Neural progenitor cell (in vitro differentiated cells): ENCODE measurements at regions not wholly inside any gene's neighbourhood (a gene's known extent, or its start where the extent isn't known, plus 50 kb on each side); places are given as distances from the start of the nearest gene placed in this dataset.
A peak's percentile ranks its signal among the peaks of the same experiment; 100 is the strongest.

Experiments used
- DNase-seq: peaks from one replicate; pipeline ENCODE4 v3.0.0-alpha.2; 2016; ENCODE audit warnings: low spot score
- H2AFZ ChIP-seq: fragments of 200-600 bp; sonication (generic); replicated peaks from 2 replicates; pipeline ENCODE4 v1.6.1; 2016; ENCODE audit warnings: antibody characterized with exemption
- H3F3A ChIP-seq: fragments of 200-600 bp; sonication (generic); 2 replicates; pipeline ENCODE4 v1.6.1; 2016; ENCODE audit warnings: antibody characterized with exemption, low read depth
- H3K27ac ChIP-seq: fragments of 200-600 bp; sonication (generic); 2 replicates; pipeline ENCODE4 v1.5.1; 2016; ENCODE audit warnings: mild to moderate bottlenecking
- H3K27me3 ChIP-seq: fragments of 200-600 bp; sonication (generic); 2 replicates; pipeline ENCODE4 v1.6.1; 2016; ENCODE audit warnings: mild to moderate bottlenecking, moderate library complexity
- H3K36me3 ChIP-seq: fragments of 200-600 bp; sonication (generic); 2 replicates; pipeline ENCODE4 v1.5.1; 2016
- H3K4me1 ChIP-seq: fragments of 200-600 bp; sonication (generic); 2 replicates; pipeline ENCODE4 v1.6.1; 2016; ENCODE audit warnings: mixed run types
- H3K4me2 ChIP-seq: fragments of 200-600 bp; sonication (generic); 2 replicates; pipeline ENCODE4 v1.6.1; 2016
- H3K4me3 ChIP-seq: fragments of 200-600 bp; sonication (generic); 2 replicates; pipeline ENCODE4 v1.5.1; 2016
- H3K79me2 ChIP-seq: fragments of 200-600 bp; sonication (generic); 2 replicates; pipeline ENCODE4 v1.6.1; 2016; ENCODE audit warnings: low read depth
- H3K9ac ChIP-seq: fragments of 200-600 bp; sonication (generic); 2 replicates; pipeline ENCODE4 v1.6.1; 2016
- H3K9me3 ChIP-seq: fragments of 200-600 bp; sonication (generic); 2 replicates; pipeline ENCODE4 v1.5.1; 2016; ENCODE audit warnings: low read depth
- H4K20me1 ChIP-seq: fragments of 200-600 bp; sonication (generic); 2 replicates; pipeline ENCODE4 v1.6.1; 2016; ENCODE audit warnings: low read depth
- H3K27ac Mint-ChIP-seq: 3 replicates; pipeline ENCODE4 v1.8.0; 2021; ENCODE audit warnings: mixed read lengths
- H3K27me3 Mint-ChIP-seq: 2 replicates; pipeline ENCODE4 v1.8.0; 2022; ENCODE audit warnings: low read depth, mild to moderate bottlenecking, inconsistent platforms, moderate library complexity, mixed read lengths; ENCODE audit not compliant: insufficient read depth
- H3K36me3 Mint-ChIP-seq: 3 replicates; pipeline ENCODE4 v1.8.0; 2021; ENCODE audit warnings: mixed read lengths
- H3K4me1 Mint-ChIP-seq: 3 replicates; pipeline ENCODE4 v1.8.0; 2021; ENCODE audit warnings: mixed read lengths
- H3K4me3 Mint-ChIP-seq: 3 replicates; pipeline ENCODE4 v1.8.0; 2021; ENCODE audit warnings: mild to moderate bottlenecking, moderate library complexity, mixed read lengths
- H3K9me3 Mint-ChIP-seq: 3 replicates; pipeline ENCODE4 v1.8.0; 2020; ENCODE audit warnings: mixed read lengths
- CTCF ChIP-seq: fragments of 200-600 bp; sonication (generic); IDR thresholded peaks from 2 replicates; pipeline ENCODE4 v1.5.1; 2017; ENCODE audit warnings: antibody characterized with exemption, mild to moderate bottlenecking
- EZH2 ChIP-seq: fragments of 200-600 bp; sonication (generic); IDR thresholded peaks from 2 replicates; pipeline ENCODE4 v1.6.1; 2017; ENCODE audit warnings: antibody characterized with exemption, mild to moderate bottlenecking, moderate library complexity
- EZH2phosphoT487 ChIP-seq: fragments of 200-600 bp; sonication (generic); IDR thresholded peaks from 2 replicates; pipeline ENCODE4 v1.6.1; 2017; ENCODE audit warnings: antibody characterized with exemption

- H3K9me3 ChIP-seq: no peaks in the 10 kb centered on the region
- no peaks in the 10 kb centered on the region for H3K79me2 ChIP-seq
- no peak overlapping the region for H3K9ac ChIP-seq
- H2AFZ ChIP-seq: no peak overlapping the region
- no peaks in the 10 kb centered on the region for H3K27me3 ChIP-seq
- H3K4me2 ChIP-seq: no peak overlapping the region
- H3K4me1 Mint-ChIP-seq: peaks cover 10% of the 10 kb centered on the region
- no peaks in the 10 kb centered on the region for H3K36me3 ChIP-seq
- DNase-seq: no peak
- peaks cover 12% of the 10 kb centered on the region for H3K9me3 Mint-ChIP-seq
- peaks cover 10% of the 10 kb centered on the region for H3K4me1 ChIP-seq
- peaks cover 4% of the 10 kb centered on the region for H3K27me3 Mint-ChIP-seq
- no peak overlapping the region for H3K4me3 Mint-ChIP-seq
- H3K27ac Mint-ChIP-seq: no peak overlapping the region
- H3F3A ChIP-seq: no peaks in the 10 kb centered on the region
- no peaks in the 10 kb centered on the region for H3K36me3 Mint-ChIP-seq
- no peak for TF ChIP-seq CTCF
- TF ChIP-seq EZH2: no peak
- TF ChIP-seq EZH2phosphoT487: no peak
- H3K27ac ChIP-seq: no peak overlapping the region
- no peaks in the 10 kb centered on the region for H4K20me1 ChIP-seq
- no peak overlapping the region for H3K4me3 ChIP-seq
Observed at GRCh38 chr15:85913461-85913860, 118.7 kb upstream of the KLHL25 start.

- Mint-ChIP-seq H3K4me3 (no peak overlapping the region), H3K36me3 (no peaks in the 10 kb centered on the region), H3K9me3 (peaks cover 13% of the 10 kb centered on the region), H3K27me3 (peaks cover 13% of the 10 kb centered on the region), H3K27ac (no peak overlapping the region), H3K4me1 (peaks cover 23% of the 10 kb centered on the region)
- Histone ChIP-seq H3K4me3 (no peak overlapping the region), H4K20me1 (no peaks in the 10 kb centered on the region), H3F3A (peaks cover 10% of the 10 kb centered on the region), H3K4me1 (peaks cover 11% of the 10 kb centered on the region), H3K9ac (no peak overlapping the region), H3K36me3 (no peaks in the 10 kb centered on the region), H3K79me2 (no peaks in the 10 kb centered on the region), H3K4me2 (no peak overlapping the region), H3K9me3 (no peaks in the 10 kb centered on the region), H2AFZ (no peak overlapping the region), H3K27me3 (no peaks in the 10 kb centered on the region), H3K27ac (no peak overlapping the region)
- peak; percentile 61 for DNase-seq
- TF ChIP-seq CTCF (no peak), EZH2phosphoT487 (no peak), EZH2 (no peak)
Observed at GRCh38 chr15:85920956-85921355, 126.2 kb upstream of the KLHL25 start.

- Mint-ChIP-seq H3K9me3 (no peaks in the 10 kb centered on the region), H3K36me3 (no peaks in the 10 kb centered on the region), H3K27me3 (peaks cover 15% of the 10 kb centered on the region), H3K27ac (no peak overlapping the region), H3K4me3 (no peak overlapping the region), H3K4me1 (peaks cover 28% of the 10 kb centered on the region)
- no peaks in the 10 kb centered on the region for H4K20me1 ChIP-seq
- H2AFZ ChIP-seq: no peak overlapping the region
- DNase-seq: no peak
- H3K4me3 ChIP-seq: no peak overlapping the region
- H3K4me1 ChIP-seq: peaks cover 11% of the 10 kb centered on the region
- no peak overlapping the region for H3K4me2 ChIP-seq
- no peaks in the 10 kb centered on the region for H3K79me2 ChIP-seq
- no peaks in the 10 kb centered on the region for H3K36me3 ChIP-seq
- no peaks in the 10 kb centered on the region for H3K27me3 ChIP-seq
- H3K27ac ChIP-seq: no peak overlapping the region
- H3F3A ChIP-seq: peaks cover 10% of the 10 kb centered on the region
- TF ChIP-seq EZH2phosphoT487: no peak
- no peak for TF ChIP-seq CTCF
- H3K9me3 ChIP-seq: no peaks in the 10 kb centered on the region
- no peak overlapping the region for H3K9ac ChIP-seq
Observed at GRCh38 chr15:85924088-85924487, 129.4 kb upstream of the KLHL25 start.
